NK-92 (cell line): ENCODE measurements at regions not wholly inside any gene's neighbourhood (a gene's known extent, or its start where the extent isn't known, plus 50 kb on each side); places are given as distances from the start of the nearest gene placed in this dataset.

Experiments used
- DNase-seq: peaks from one replicate; lab custom pipeline; 2025; ENCODE audit not compliant: unreplicated experiment; lab: John Stamatoyannopoulos, UW

DNA sequence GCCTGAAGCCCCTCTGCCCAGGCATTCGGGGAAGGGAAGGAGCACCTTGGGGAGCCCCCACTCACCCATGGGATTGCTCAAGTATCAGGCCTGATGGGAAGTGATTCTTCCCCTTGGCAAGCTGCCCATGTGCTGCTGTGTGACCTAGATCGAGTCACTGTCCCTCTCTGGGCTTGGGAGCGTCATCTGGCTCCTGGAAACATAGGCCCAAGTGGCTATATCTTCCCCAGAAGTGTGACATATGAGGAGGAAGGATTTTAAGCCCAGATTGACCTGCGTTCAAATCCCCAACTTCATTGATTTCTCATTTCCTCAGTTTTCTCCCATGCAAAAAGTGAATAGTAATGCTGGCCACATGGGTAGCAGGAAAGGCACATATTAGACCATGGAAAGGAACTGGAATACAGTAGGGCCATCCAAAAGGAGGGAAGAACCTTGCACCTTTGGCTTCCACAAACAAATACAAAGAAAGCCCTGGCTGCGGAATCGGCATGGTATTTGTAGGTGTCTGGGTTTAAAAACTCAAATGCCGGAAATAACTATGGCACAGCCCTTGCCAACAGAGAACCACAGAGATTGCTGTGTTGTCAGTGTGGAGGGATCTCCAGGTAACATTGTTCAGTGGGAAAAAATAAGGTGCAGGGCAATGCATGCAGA, 169.5 kb upstream of the ZMIZ1 start:
- no peak for DNase-seq

GRCh38 chr10:78899996-78900714, 168.6 kb upstream of the ZMIZ1 start:
- DNase-seq = no peak

DNA sequence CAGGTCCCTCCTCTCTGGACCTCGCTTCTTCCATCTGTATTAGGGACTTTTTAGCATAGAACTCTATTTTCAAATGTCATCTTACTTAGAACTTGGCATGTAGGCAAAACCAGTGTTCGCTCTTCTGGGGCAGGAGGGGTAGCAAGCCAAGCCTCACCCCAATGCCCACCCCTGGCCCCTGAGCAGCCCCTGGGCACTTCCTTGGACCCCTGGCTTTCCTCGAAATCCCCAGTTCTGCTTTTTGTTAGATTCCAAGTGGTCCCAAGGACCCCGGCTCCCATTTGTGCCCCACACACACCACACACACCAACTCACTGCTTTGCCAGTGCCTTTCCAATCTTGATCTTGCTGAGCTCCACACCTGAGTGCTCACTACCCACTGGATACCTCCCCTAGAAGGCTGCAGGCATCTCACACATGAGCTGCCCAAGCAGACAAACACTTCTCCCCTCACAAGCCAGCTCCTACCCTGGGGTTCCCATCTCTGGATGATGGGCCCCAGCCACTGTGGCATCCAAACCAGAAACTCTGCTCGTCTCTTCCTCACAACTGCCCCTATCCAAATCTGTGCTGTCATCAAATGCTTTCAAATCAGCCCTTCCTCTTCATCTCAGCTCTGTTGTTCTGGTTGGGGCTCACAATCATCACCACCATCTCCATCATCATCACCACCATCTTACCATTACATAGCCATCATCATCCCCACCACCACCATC, 167.9 kb upstream of the ZMIZ1 start:
- no peak for DNase-seq

DNA sequence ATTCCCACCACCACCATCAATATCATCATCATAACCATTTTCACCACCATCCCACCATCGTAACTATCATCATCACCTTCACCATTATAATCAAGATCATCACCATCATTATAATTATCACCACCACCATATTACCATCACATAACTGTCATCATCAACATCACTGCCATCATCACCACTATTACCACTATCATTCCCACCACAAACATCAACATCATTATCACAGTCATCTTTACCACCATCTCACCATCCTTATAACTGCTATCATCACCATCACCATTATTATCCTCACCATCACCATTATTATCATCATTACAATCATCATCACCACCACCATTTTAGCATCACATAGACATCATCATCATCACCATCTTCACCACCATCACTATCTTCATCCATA, 167.1 kb upstream of the ZMIZ1 start:
- DNase-seq = no peak

- DNase-seq = no peak
Observed at GRCh38 chr10:78902815-78903214, 166.0 kb upstream of the ZMIZ1 start.

DNA sequence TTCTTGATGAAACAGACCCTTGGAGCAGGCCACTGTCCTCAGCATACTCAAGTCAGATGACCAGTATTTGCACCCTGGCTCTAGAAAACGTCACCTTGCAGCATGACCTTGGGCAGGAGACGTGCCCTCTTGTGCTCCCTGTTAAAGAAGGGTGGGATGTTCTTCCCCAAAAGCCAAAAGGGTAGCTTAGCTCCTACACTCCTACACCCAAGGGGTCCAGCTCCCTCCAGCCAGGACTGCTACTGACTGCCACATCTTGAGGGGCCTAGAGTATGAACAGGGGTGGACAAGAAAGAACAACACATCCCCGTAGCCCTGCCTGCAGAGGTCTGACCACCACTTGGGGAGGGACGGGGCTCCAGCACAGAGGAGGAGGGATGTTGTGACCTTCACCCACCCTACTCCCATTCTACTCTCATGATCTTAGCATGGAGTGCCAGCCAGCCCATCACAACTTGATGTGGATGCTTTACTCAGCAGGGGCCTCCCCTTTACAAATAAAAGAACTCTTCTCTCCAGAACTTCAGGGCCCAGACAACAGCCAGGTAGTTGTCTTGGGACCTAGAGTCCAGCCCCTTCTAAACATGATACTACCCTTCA, 165.3 kb upstream of the ZMIZ1 start:
- DNase-seq = no peak

GRCh38 chr10:78904196-78904595, 164.6 kb upstream of the ZMIZ1 start:
- DNase-seq = no peak

DNA sequence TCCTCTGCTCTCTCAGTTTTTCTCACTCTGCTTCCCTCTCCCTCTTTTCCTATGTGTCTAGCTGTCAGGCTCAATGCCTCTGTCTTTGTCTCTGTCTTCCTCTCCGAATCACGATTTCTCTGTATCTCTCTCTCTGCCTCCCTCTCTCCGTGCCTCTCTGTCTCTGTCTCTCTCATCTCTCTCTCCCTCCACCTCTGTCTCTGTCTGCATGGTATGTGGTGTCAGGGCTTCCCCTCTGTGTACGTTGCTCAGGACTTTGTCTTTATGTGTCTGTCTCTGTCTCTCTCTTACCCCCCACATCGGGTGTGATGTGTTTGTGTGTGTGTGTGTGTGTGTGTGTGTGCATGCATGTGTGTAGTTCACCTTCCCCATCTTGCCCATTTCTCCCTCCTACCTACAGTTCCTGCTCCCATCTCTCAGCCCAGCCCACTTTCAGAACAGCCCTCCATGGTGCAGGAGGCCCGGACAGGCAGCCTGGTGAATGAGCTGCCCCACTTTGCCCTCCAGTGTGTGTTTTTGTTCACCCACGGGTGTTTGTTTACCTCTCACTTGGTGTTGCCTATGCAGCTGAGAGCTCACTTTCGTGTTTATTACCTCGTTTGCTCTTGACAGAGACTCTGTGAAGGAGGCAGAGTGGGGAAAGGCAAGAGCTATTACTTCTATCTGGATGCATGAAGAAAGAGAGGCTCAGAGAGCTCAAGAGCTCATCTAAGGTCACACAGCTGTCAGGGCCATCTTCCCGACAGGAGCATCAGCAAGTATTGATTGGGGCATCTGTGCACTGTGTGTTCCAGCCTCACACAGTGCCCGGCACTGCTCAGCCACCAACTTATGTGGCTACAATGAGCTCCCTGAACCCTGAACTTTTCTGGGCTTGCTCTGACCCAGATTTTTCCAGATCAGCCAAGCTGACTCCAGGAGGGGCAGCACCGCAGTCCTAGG, 163.5 kb upstream of the ZMIZ1 start:
- DNase-seq = no peak

- DNase-seq = no peak
Observed at GRCh38 chr10:78905957-78906308, 162.8 kb upstream of the ZMIZ1 start.

DNA sequence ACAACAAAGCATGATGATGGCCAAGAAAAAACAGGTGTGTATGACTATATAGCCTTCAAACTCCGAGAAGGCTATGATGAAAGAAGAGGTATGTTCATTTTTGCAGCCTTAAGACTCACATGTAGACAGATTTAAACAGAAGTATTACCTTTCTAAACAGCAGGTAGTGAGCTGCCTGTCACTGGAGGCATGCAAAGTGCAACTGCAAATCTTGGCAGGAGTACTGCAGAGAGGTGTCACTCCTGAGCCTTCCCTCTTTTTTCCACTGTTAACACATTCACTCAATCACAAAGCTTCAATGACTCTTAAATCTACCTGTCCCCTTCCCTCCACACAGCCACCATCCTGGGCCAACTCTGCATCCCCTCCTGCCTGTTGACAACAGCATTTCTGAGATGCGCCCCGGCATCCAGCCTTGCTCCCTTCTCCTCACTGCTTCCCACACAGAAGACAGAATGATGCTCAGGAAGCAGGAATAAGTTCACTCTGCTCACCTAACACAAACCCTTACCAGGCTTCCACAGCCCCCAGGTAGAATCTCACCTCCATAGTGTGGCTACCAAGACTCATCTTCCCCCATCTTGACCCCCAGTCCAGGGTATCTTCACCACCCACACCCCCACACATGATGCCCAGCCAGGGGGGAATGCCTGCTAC, 161.9 kb upstream of the ZMIZ1 start:
- no peak for DNase-seq

- no peak for DNase-seq
Observed at GRCh38 chr10:78907551-78908211, 161.1 kb upstream of the ZMIZ1 start.

- no peak for DNase-seq
Observed at GRCh38 chr10:78909221-78909620, 159.5 kb upstream of the ZMIZ1 start.

DNA sequence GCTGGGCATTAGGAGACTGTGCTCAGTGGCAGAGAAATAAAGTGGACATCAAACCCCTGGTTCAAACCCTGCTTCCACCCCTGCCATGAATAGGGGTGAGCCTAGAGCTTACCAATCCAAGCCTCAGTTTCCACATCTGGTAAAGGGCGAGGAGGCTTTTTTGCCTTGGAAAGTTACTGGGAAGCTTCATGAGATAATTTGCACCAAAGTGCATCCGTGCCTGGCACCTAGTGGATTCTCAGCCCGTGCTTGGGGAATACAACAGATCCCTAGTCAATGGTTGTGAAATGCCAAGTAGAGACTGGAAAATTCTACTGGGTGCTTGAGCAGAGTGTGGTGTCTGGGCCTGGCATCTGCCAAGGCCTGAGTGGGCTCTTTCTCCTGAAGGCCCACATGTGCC, 158.7 kb upstream of the ZMIZ1 start:
- DNase-seq = no peak

DNA sequence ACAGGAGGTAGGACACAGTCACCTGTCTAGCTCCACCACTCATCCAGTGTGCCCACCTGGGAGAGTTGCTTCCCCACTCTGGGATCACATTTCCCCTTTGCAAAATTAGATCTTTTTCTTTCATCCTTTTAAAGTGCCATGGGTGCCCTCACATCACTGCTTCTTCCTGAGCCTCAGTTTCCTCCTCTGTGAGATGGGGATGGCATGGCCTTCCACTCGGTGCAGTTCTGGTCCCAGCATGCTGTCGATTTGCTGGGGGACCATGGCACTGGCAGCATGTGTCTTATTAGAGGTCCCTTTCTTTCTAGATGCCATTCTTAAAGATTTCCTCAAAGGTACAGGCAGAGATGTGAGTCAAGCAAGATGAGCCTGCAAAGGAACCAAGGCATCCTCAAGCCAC, 158.3 kb upstream of the ZMIZ1 start:
- DNase-seq = no peak

DNA sequence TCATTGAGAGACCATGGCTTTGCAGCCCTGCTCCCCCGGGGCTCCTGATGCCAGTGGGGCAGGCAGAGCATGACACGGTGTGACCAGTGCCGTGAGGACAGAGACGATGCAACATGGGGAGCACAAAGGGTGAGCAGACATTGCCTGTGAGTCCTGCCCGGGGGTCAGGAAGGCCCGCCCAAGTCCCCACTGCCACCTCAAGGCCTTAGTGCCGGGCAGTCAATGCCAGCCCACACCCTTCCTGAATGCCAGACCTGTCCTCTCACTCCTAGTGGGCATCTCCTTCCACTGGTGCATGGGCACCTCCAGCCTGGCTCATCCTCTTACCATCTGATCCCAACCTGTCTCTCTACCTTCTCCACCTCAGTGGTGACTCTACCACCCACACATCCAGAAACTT, 157.9 kb upstream of the ZMIZ1 start:
- no peak for DNase-seq

- DNase-seq = no peak
Observed at GRCh38 chr10:78911533-78912340, 157.0 kb upstream of the ZMIZ1 start.

DNA sequence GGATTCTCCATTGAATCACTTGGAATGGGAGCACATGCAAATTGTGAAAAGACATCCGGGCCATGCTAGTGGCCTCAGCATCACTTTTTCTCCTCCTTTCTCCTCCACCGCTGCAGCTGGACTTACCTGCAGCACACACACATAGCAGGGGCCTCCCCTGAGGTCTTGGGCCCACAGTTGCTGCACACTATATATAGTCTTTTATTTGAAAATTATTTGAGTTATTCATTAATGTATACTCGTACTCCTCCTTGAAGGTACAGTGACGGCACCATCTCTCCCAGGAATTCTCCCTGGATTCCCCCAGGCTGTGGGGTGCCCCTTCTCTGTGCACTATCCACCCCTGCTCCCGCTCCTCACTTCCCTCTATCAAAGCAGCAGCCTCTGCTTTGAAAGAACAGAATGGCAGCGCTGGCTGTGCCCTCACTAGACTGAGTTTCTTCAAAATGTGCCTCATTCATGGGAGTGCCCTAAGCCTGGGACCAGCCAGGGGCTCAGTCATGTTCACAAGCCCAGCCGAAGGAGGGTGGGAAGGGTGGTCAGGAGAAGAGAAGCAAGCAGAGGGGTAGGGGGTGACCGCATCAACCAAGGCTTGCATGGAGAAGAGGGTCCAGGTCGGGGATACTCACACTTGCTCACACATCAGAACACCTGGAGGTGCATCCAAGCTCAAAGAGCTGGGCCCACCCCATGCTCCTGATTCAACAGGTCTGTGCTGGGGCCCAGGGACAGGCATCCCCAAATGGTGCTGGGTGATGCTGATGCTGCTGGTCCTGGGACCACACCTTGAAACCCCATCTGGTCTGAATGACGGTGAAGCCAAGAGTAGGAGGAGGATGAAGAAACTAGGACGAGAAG, 156.2 kb upstream of the ZMIZ1 start:
- DNase-seq = no peak
